Posterior vena cava (tissue), 2 donors: ENCODE measurements at regions not wholly inside any gene's neighbourhood (a gene's known extent, or its start where the extent isn't known, plus 50 kb on each side); places are given as distances from the start of the nearest gene placed in this dataset.

Experiments used
- DNase-seq: peaks from one replicate; pipeline ENCODE4 v3.0.0-alpha.2; 2020; ENCODE audit warnings: low spot score
- intact Hi-C, 2 donors: fragments of 100-400 bp; cut with DNase I; formaldehyde crosslinking; loops; one replicate each; pipeline versions ENCODE4 v1.14.1 to v1.14.2; 2022 to 2023
- donor health status: DM: yes; HTN: yes; CAD: no.
- donor health status: DM: yes; HTN: yes; CAD: no.

DNA sequence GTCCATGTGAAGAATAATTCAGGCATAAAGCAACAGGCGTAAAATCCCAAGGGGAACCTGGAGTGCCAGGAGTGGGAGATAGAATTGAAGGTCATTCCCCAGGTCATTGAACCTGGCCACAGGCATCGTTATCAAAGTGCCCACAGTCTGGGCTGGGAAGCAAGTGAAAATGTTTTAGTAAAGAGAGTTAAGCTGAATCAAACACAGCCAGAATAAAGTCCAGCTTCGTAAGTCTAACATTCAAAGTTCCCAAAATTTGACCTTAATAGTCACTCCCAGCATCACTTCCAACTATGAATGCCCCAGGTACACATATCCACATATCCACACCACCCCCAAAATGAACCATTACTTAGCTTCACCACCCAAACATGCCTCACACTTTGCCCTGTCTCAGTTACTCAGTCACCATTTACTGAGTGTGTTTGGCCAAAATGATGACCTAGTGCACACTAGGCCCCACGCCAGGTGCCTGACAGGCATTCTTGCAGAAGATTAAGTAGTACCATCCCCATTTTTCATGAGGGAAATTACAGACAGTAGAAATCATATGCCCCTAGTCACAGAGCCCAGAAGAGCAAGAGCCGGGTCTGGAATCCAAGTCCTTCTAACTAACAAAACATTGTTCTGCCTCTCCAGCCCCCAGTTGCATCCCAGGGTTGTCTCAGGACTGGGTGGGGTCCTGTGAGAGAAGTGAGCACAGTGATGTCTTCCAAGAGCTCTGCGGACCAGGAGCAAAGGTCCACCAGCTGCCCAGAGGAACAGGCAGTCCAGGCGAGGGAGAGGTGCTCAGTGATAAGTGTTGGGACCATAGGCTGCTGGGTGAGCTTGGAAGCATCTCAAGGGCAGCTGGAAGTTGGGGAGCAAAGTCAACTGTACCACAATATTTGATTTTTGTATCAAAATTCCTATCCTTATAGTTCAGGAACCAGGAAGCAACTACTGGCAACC lies 65.2 kb upstream of the MYCN start:
- no peak for DNase-seq
- intact Hi-C loops = loop anchor here in 1 of 2 donors (10.0 kb wide), 1 partner anchor 180 kb away; no protein-coding TSS in a partner anchor

DNA sequence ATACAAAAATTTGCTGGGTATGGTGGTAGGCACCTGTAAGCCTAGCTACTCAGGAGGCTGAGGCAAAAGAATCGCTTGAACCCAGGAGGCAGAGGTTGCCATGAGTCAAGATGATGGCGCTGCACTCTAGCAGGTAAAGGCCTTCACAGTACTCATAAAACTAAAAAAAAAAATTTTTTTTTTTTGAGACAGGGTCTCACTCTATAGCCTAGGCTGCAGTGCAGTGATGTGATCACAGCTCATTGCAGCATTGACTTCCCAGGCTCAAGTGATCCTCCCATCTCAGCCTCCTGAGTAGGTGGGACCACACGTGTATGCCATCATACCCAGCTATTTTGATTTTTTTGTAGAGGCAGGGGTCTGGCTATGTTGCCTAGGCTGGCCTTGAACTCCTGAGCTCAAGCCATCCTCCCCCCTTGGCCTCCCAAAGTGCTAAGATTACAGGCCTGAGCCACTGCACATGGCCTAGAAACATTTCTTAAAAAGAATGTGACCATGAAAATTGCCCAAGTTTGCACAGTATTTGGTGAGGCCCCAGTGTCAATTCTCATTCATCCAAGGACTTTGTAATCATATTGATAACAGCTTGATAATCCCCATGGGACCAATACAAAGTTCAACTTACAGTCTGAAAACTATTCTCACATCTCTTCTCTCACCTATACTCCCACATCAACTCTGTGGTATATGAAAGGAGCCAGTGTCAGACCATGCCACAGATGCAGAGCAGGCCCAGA lies 64.2 kb upstream of the MYCN start:
- DNase-seq = no peak
- intact Hi-C loops = loop anchor here in 1 of 2 donors (10.0 kb wide), 1 partner anchor 179 kb away; no protein-coding TSS in a partner anchor

DNA sequence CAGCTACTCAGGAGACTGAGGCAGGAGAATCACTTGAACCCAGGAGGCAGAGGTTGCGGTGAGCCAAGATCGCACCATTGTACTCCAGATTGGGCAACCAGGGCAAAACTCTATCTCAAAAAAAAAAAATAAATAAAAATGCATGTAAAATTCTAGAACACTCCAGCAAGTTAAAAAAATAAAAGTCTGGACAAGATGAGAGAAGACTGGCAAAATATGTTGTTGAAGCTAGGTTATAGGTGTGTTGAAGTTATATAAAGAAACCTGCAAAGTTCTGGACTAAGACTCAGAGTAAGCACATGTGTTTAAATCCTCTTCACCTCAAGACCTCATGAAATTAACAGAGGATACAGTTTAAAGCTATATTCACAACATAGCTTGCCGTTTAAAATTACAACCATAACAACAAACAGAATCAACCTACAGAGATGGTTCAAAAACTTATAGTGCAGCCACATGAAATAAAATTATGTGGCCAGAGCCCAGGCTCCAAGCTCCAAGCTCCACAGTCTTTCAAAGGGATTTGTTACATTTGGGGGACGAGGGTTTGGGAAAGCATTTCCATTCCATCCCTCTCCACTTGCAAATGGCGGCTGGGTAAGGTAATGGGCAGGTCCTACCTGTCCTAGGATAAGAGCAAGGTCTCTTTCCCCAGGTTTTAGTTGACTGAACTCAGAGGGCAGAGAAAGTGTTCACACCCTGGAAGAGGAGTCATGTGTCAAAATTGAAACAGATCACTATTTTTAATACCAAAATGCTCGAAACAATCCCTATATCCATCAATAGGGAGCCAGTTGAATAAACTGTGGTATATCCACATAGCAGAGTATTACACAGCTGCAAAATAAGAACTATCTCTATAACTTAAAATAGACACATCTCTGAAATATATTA lies 59.9 kb upstream of the MYCN start:
- DNase-seq = no peak
- intact Hi-C loops = no loop called here

DNA sequence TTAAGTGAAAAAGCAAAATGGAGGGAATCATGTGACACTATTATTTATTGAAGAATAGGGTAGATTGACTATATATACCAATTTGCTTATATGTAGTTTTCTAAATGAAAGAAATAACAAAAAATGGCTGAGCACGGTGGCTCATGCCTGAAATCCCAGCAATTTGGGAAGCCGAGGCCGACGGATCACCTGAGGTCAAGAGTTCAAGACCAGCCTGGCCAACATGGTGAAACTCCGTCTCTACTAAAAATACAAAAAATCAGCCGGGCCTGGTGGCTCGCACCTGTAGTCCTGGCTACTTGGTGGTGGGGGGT lies 59.3 kb upstream of the MYCN start:
- intact Hi-C loops = no loop called here
- DNase-seq = no peak

DNA sequence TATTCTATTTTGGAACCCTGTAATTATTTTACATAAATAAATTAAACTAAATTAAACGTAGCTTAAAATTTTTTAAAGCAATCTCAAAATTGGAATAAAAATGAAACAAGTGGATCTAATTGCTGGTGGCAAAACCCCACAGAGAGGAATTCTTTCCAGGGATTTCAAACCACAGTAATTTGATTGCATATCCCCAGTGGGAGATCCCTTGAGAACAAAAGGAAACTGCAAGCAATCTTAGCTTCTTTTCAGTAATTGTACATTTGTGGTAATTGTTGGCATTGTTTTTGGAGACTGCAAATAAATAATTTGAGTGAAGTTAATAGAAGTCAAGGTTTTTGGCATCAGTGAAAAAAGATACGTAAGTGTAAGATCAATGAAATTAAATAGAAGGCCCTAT lies 58.7 kb upstream of the MYCN start:
- intact Hi-C loops = no loop called here
- DNase-seq = no peak

DNA sequence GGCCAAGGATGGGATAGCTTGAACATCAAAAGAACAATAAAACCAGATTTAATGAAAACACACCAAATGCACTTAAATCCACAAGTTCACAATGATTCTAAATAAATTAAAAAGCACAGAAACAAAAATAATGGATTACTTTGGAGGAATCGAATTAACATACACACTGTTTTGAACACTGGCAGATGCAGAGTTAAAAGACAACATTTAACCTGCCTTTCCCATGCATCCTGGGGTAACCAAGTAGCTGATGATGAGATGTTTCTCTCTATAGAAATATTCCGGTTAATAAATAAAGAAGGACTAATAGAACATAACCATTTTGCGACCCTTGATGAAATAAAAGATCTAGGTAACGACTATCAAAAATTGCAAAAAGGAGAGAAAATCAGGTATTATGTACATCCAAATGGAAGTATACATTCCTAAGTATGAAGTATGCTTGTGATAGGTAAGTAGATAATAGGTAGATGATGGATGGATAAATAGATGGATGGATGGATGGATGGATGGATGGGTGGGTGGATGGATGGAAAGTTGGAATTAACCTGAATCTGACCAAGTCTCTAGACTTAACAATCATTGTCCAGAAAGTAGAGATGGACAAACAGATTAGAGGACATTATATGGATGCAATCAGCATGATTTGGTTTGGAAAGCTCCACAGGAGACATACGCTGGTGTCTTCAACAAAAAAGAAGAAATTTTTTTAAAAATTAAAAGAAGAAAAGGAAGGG lies 57.4 kb upstream of the MYCN start:
- no peak for DNase-seq
- intact Hi-C loops = no loop called here

DNA sequence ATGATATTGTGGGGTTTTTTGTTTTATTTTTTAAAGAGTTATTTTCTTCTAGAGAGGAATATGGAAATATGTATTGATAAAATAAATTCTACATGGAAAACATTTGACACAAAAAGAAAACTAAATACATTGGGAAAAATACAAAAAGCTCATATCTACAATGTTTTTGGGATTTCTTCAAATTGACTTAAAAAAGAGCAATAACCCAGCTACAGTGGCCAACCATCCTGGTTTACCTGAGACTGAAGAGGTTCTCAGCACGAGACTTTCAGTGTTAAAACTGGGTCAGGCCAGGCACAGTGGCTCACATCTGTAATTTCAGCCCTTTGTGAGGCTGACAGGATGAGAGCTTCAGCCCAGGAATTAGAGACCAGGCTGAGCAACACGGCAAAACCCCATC lies 56.7 kb upstream of the MYCN start:
- no peak for DNase-seq
- intact Hi-C loops = no loop called here

DNA sequence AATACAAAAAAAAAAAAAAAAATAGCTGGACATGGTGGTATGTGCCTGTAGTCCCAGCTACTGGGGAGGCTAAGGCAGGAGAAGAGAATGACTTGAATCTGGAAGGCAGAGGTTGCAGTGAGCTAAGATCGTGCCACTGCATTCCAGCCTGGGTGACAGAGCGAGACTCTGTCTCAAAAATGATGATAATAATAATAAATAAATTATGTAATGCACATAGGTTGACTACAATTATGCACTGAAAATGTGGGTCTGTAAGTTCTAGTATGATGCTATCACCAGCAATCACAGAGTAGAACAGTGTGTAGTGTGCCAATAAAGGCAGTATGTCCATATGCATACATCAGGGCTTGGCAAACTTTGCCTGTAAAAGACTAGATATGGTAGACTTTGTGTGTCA lies 55.6 kb upstream of the MYCN start:
- no peak for DNase-seq
- intact Hi-C loops = no loop called here

DNA sequence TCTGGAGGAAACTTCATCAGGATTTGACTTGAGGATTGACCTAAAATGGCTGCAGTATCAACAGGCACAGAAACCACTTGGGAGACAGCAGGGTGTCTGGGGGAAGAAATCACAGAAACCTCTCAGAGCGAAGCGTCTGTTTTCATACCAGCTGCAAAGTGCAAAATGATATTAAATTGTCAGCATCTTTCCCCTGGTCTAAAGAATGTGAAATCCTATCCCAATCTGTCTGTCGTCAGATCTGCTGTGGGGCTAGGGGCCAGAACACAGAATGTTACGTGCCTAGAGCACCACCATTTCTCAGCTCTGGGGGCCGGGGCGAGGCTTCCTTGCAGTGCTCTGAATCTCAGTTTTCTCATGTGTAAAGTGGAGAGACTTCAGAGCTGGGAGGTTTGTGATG lies 54.1 kb upstream of the MYCN start:
- DNase-seq = no peak
- intact Hi-C loops = no loop called here

DNA sequence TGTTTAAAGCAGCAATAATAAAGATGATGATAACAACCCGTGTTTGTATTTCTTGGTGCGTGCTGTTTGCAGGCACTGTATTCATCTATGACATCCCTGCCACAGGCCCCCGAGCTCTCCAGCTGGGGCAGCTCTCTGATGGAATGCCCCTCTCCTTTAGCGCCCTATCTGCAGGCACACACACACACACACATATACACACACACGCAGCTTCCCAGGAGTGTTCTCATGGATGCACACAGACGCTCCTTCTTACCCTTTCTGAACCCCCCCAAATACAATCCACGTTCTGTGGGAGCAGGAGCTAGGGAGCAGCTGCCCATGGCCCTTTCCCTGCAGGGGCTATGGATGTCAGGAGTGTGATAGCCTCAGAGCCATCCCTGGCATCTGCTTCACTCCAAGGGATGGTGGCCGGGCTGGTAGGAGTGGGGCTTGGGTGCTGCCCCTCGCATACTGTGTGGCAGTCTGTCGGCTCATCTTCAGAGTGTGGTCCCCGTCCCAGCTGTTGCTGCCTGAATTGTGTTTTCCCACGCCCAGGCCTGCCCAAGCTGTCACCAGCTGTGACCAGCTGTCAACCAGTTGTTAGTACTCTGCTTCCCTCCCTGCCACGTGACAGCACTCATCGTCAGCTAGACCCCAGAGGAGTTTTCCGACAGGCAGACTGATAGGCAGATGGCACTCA lies 50.8 kb upstream of the MYCN start:
- intact Hi-C loops = no loop called here
- no peak for DNase-seq

DNA sequence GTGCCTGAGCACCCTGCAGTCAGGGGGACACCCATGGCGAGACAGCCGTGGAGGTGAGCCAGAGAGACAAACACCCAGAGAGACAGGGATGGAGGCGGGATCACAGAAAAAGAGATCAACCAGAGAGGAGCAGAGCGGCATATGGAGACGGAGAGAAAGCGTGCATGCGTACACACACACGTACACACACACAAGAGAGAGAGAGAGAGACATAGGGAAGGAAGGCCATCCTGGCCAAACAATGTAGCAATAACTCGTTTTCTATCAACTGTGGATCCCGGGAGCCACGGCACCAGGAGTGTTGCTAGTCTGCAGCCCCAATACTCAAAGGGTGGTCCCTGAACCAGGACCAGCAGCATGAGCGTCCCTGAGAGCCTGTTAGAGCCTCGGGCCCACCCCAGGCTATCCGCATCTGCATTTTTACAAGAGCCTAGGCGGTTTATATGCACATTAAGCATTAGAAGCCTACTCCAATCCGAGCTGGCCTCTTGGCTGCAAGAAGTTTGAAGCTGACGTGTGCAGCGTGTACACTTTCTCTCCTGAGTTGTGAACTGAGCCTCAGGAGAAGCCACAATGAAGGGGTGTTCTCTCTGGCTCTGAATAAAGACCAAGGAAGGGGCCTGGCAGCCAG lies 50.1 kb upstream of the MYCN start:
- intact Hi-C loops = no loop called here
- DNase-seq = no peak
